8988T (cell line): ENCODE measurements at regions not wholly inside any gene's neighbourhood (a gene's known extent, or its start where the extent isn't known, plus 50 kb on each side); places are given as distances from the start of the nearest gene placed in this dataset.
"Not testable (repeated sequence)": the region's sequence is repeated elsewhere in the genome, so short reads cannot be mapped to it uniquely, and the experiment has no call there.

ENCODE experiments used
- DNase-seq: peaks from one replicate; pipeline ENCODE4 v3.0.0; 2011

- DNase-seq = no peak
Observed at GRCh38 chr3:75129101-75129500, 514.6 kb upstream of the CNTN3 start.

GRCh38 chr3:75136100-75136897, 521.8 kb upstream of the CNTN3 start:
- no peak for DNase-seq

- no peak for DNase-seq
Observed at GRCh38 chr3:75138345-75138744, 523.9 kb upstream of the CNTN3 start.

- DNase-seq = no peak
Observed at GRCh38 chr3:75140904-75141615, 523.1 kb upstream of the FRG2C start.

- DNase-seq = no peak
Observed at GRCh38 chr3:75144406-75144805, 519.7 kb upstream of the FRG2C start.

- DNase-seq = no peak
Observed at GRCh38 chr3:75171630-75172230, 492.4 kb upstream of the FRG2C start.

- no peak for DNase-seq
Observed at GRCh38 chr3:75176937-75177336, 487.2 kb upstream of the FRG2C start.

- DNase-seq = no peak
Observed at GRCh38 chr3:75180235-75180944, 483.7 kb upstream of the FRG2C start.

GRCh38 chr3:75180945-75181298, 483.2 kb upstream of the FRG2C start:
- DNase-seq = no peak

GRCh38 chr3:75188962-75189361, 475.2 kb upstream of the FRG2C start:
- no peak for DNase-seq

- no peak for DNase-seq
Observed at GRCh38 chr3:75192146-75192616, 471.9 kb upstream of the FRG2C start.

- no peak for DNase-seq
Observed at GRCh38 chr3:75193797-75194196, 470.3 kb upstream of the FRG2C start.

- not testable (repeated sequence) for DNase-seq
Observed at GRCh38 chr3:75214332-75214731, 449.8 kb upstream of the FRG2C start.

GRCh38 chr3:75218577-75218976, 445.6 kb upstream of the FRG2C start:
- DNase-seq = no peak

- DNase-seq = no peak
Observed at GRCh38 chr3:75220932-75221331, 443.2 kb upstream of the FRG2C start.

- no peak for DNase-seq
Observed at GRCh38 chr3:75224412-75224811, 439.7 kb upstream of the FRG2C start.

- no peak for DNase-seq
Observed at GRCh38 chr3:75232216-75232615, 431.9 kb upstream of the FRG2C start.

GRCh38 chr3:75235631-75236030, 428.5 kb upstream of the FRG2C start:
- DNase-seq = no peak

GRCh38 chr3:75237053-75237452, 427.1 kb upstream of the FRG2C start:
- no peak for DNase-seq

GRCh38 chr3:75237477-75237876, 426.7 kb upstream of the FRG2C start:
- no peak for DNase-seq

GRCh38 chr3:75241226-75241962, 422.7 kb upstream of the FRG2C start:
- not testable (repeated sequence) for DNase-seq

GRCh38 chr3:75242012-75242735, 422.0 kb upstream of the FRG2C start:
- no peak for DNase-seq
